HepG2 (cell line): ENCODE measurements at regions not wholly inside any gene's neighbourhood (a gene's known extent, or its start where the extent isn't known, plus 50 kb on each side); places are given as distances from the start of the nearest gene placed in this dataset.

Experiments used
- ATAC-seq: fragments of 200-7000 bp; cut with Tn5 transposase; 3 replicates; pipeline ENCODE4 v1.9.1; 2020; ENCODE audit warnings: mild to moderate bottlenecking, moderate library complexity
- BruUV-seq: library from RNA; stranded (reverse); fragments of 400-500 nt; replicated peaks from 2 replicates; lab custom pipeline; 2021; lab: Mats Ljungman, UMichigan
- CTCF ChIA-PET: fragments of 300-600 bp; formaldehyde crosslinking; extraction: SDS; loops from one replicate; lab custom pipeline; 2021; ENCODE audit warnings: low total read pairs, inconsistent platforms, low intra/inter-chr PET ratio; lab: Yijun Ruan, JAX
- POLR2A ChIA-PET: fragments of 350-600 bp; sonication (Branson Sonifier 250); formaldehyde crosslinking; loops from one replicate; lab custom pipeline; 2020; ENCODE audit warnings: antibody characterized with exemption, inconsistent platforms; lab: Yijun Ruan, JAX
- DNase-seq: peaks from one replicate; pipeline ENCODE4 v3.0.0-alpha.2; 2015; ENCODE audit warnings: low spot score
- FAIRE-seq: peaks from 3 replicates; lab custom pipeline; 2011; peaks lifted over from hg19 to GRCh38; lab: Jason Lieb, UNC
- H2AFZ ChIP-seq: one replicate; pipeline ENCODE4 v1.6.1; 2011; ENCODE audit warnings: low read length, inconsistent platforms
- H3K27ac ChIP-seq: fragments of 300-600 bp; 3 replicates; pipeline ENCODE4 v1.8.0; 2011; ENCODE audit warnings: mixed run types, mild to moderate bottlenecking, mixed read lengths, low read length, inconsistent platforms; ENCODE audit not compliant: insufficient read depth; ENCODE audit errors: extremely low read length
- H3K27me3 ChIP-seq, 2 experiments: fragments of 200-600 bp in 1 of 2; 2 replicates in 1 of 2; 3 replicates in 1 of 2; pipeline versions ENCODE4 v1.6.0 to v1.8.0; 2011; ENCODE audit warnings: low read length in 2 of 2, mild to moderate bottlenecking in 2 of 2, moderate library complexity in 2 of 2, inconsistent platforms in 1 of 2; ENCODE audit not compliant: insufficient read depth in 2 of 2, control insufficient read depth in 1 of 2
- H3K36me3 ChIP-seq, 2 experiments: fragments of 200-600 bp in 1 of 2; replicated peaks in 1 of 2; 2 replicates in 1 of 2; 3 replicates in 1 of 2; pipeline versions ENCODE4 v1.5.1 to v1.8.0; 2011; ENCODE audit warnings: low read length in 2 of 2, inconsistent platforms in 1 of 2; ENCODE audit not compliant: insufficient read depth in 2 of 2, control insufficient read depth in 1 of 2
- H3K4me1 ChIP-seq: 2 replicates; pipeline ENCODE4 v1.5.1; 2012; ENCODE audit warnings: low read length, inconsistent platforms; ENCODE audit not compliant: insufficient read depth
- H3K4me2 ChIP-seq: 2 replicates; pipeline ENCODE4 v1.6.0; 2011; ENCODE audit warnings: low read depth, low read length, inconsistent platforms
- H3K4me3 ChIP-seq, 3 experiments: fragments of 200-600 bp in 1 of 3; sonication (generic), shearing (Covaris generic) in 1 of 3; replicated peaks in 1 of 3; 2 replicates each; pipeline ENCODE4 v1.5.1; 2011 to 2016; ENCODE audit warnings: low read length in 3 of 3, inconsistent platforms in 2 of 3, low read depth in 2 of 3, mild to moderate bottlenecking in 2 of 3, control low read depth in 1 of 3, mixed read lengths in 1 of 3; ENCODE audit not compliant: insufficient read depth in 1 of 3
- H3K79me2 ChIP-seq: one replicate; pipeline ENCODE4 v1.6.1; 2011; ENCODE audit warnings: low read length, inconsistent platforms; ENCODE audit not compliant: insufficient read depth
- H3K9ac ChIP-seq: 2 replicates; pipeline ENCODE4 v1.6.0; 2011; ENCODE audit warnings: mild to moderate bottlenecking, low read depth, low read length, inconsistent platforms; ENCODE audit not compliant: insufficient read depth
- H3K9me3 ChIP-seq: 2 replicates; pipeline ENCODE4 v1.5.1; 2012; ENCODE audit warnings: mild to moderate bottlenecking, low read length
- H4K20me1 ChIP-seq: 2 replicates; pipeline ENCODE4 v1.6.0; 2011; ENCODE audit warnings: inconsistent platforms, mild to moderate bottlenecking, low read length, moderate library complexity; ENCODE audit not compliant: insufficient read depth
- CREB1 ChIP-seq, 2 experiments: fragments of 450-650 bp in 1 of 2; IDR thresholded peaks; 2 replicates each; pipeline ENCODE4 v1.6.1; 2016 to 2017; ENCODE audit warnings: control low read depth in 1 of 2, mild to moderate bottlenecking in 1 of 2, missing compliant biosample characterization in 1 of 2, missing genetic modification characterization in 1 of 2
- SPEN ChIP-seq: sonication (generic); formaldehyde crosslinking; IDR thresholded peaks from 2 replicates; pipeline ENCODE4 v1.5.1; 2020; ENCODE audit warnings: low read depth, mild to moderate bottlenecking, missing genetic modification reagents
- WGBS: methylation state at CpG from one replicate; pipeline ENCODE4 v1.1.6; 2017; ENCODE audit warnings: low lambda C conversion rate; 5-methylcytosine and 5-hydroxymethylcytosine counted together
- in situ Hi-C: cut with HindIII; loops from 2 replicates; pipeline ENCODE4 v1.10.0; 2017; ENCODE audit warnings: low pct_unique_long_range_greater_than_20kb; ENCODE audit not compliant: extremely low pct_ligation_motif_present
- intact Hi-C: fragments of 100-400 bp; cut with micrococcal nuclease; formaldehyde crosslinking; loops from one replicate; pipeline ENCODE4 v1.10.0; 2022; ENCODE audit not compliant: unreplicated experiment
- TF ChIP-seq, protein P1 (sequence below): sonication (generic); formaldehyde crosslinking; IDR thresholded peaks from 2 replicates; pipeline ENCODE4 v1.8.0; 2022; ENCODE audit warnings: mild to moderate bottlenecking, missing genetic modification reagents, moderate library complexity
- TF ChIP-seq, protein P2 (sequence below): sonication (generic); formaldehyde crosslinking; IDR thresholded peaks from 2 replicates; pipeline ENCODE4 v1.8.1; 2023; ENCODE audit warnings: missing genetic modification reagents, mild to moderate bottlenecking, borderline replicate concordance
- TF ChIP-seq, protein P3 (sequence below): sonication (generic); formaldehyde crosslinking; IDR thresholded peaks from 2 replicates; pipeline ENCODE4 v1.4.0; 2020; ENCODE audit warnings: missing genetic modification reagents
- TF ChIP-seq, protein P4 (sequence below): sonication (generic); formaldehyde crosslinking; IDR thresholded peaks from 2 replicates; pipeline ENCODE4 v1.4.0; 2020; ENCODE audit warnings: mild to moderate bottlenecking, missing genetic modification reagents

DNA sequence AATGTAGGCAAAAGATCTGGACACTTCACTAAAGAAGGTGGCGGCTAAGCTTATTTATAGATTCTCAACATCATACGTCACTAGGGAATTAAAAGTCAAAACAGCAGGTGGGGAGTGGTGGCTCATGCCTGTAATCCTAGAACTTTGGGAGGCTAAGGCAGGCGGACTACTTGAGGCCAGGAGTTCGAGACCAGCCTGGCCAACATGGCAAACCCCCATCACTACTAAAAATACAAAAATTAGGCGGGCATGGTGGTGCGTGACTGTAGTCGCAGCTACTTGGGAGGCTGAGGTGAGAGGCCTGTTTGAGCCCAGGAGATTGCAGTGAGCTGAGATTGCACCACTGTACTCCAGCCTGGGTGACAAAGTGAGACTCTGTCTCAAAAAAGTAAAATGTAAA is 74.6 kb downstream of the GPX5 start:
- WGBS, result 72% methylated on average over 7 of the region's 7 CpGs
- H2AFZ ChIP-seq, result no peak overlapping the region
- ATAC-seq (no peak), DNase-seq (no peak), FAIRE-seq (no peak)
- TF ChIP-seq, protein P1, sequence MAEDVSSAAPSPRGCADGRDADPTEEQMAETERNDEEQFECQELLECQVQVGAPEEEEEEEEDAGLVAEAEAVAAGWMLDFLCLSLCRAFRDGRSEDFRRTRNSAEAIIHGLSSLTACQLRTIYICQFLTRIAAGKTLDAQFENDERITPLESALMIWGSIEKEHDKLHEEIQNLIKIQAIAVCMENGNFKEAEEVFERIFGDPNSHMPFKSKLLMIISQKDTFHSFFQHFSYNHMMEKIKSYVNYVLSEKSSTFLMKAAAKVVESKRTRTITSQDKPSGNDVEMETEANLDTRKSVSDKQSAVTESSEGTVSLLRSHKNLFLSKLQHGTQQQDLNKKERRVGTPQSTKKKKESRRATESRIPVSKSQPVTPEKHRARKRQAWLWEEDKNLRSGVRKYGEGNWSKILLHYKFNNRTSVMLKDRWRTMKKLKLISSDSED, result no peak
- TF ChIP-seq CREB1 (IDR thresholded peaks at IDR 0.05) (0 out of 2 replicates have a peak, but pooled peaks have one; percentile 31), CREB1 (CRISPR knock-in tag; IDR thresholded peaks at IDR 0.05) (no peak)
- H3K4me2 ChIP-seq, result no peak overlapping the region
- no peak overlapping the region for H3K27ac ChIP-seq
- no peak overlapping the region for H3K9ac ChIP-seq
- ChIA-PET POLR2A (no interaction called here), CTCF (no interaction called here)
- no peaks in the 10 kb centered on the region for H3K36me3 ChIP-seq
- H3K27me3 ChIP-seq, result no peaks in the 10 kb centered on the region
- no peaks in the 10 kb centered on the region for H3K79me2 ChIP-seq
- H4K20me1 ChIP-seq, result no peaks in the 10 kb centered on the region
- no peaks in the 10 kb centered on the region for H3K9me3 ChIP-seq
- in situ Hi-C loops (no loop called here), intact Hi-C loops (no loop called here)
- peaks cover 16% of the 10 kb centered on the region for H3K4me1 ChIP-seq
- BruUV-seq, result no TSS peak
- H3K4me3 ChIP-seq, result no peak overlapping the region

DNA sequence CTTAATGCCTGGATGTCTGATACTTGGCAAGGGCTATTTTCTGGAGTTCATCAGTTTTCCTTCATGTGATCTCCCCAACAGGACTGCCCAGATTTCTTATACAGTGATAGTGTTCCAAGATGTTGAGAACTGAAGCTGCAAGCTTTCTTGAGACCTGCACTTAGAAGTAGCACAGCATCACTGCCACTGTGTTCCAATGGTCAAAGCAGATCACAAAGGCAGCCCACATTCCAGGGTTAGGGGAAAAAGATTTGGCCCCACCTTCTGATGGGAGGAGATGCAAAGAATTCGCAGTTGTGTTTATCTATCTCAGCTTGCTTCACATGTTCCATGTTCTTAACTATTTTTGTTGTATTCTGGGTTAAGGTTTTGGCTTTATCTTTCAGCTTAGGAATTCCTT is 78.2 kb downstream of the GPX5 start:
- no peak overlapping the region for H3K4me3 ChIP-seq
- ChIA-PET CTCF (no interaction called here), POLR2A (interaction anchor here (1.3 kb wide), 1 partner anchor 14 kb away, joined by 4 read pairs; no protein-coding TSS in a partner anchor)
- WGBS, result 4% methylated on average over 1 of the region's 1 CpG
- H3K36me3 ChIP-seq, result no peaks in the 10 kb centered on the region
- FAIRE-seq (no peak), DNase-seq (no peak), ATAC-seq (no peak)
- H2AFZ ChIP-seq, result no peak overlapping the region
- BruUV-seq, result no TSS peak
- in situ Hi-C loops (no loop called here), intact Hi-C loops (no loop called here)
- H3K9ac ChIP-seq, result no peak overlapping the region
- 0 out of 5 replicates have a peak, but pooled peaks cover 0 to 4% of the 10 kb centered on the region in 2 experiments for H3K27me3 ChIP-seq
- H3K4me1 ChIP-seq, result peaks cover 21% of the 10 kb centered on the region
- H3K9me3 ChIP-seq, result no peaks in the 10 kb centered on the region
- no peak overlapping the region for H3K4me2 ChIP-seq
- H3K27ac ChIP-seq, result no peak overlapping the region
- H3K79me2 ChIP-seq, result no peaks in the 10 kb centered on the region
- no peaks in the 10 kb centered on the region for H4K20me1 ChIP-seq
- no peak for TF ChIP-seq SPEN (CRISPR knock-in tag)
- TF ChIP-seq, protein P2, sequence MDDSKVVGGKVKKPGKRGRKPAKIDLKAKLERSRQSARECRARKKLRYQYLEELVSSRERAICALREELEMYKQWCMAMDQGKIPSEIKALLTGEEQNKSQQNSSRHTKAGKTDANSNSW, result no peak
- TF ChIP-seq, protein P3, sequence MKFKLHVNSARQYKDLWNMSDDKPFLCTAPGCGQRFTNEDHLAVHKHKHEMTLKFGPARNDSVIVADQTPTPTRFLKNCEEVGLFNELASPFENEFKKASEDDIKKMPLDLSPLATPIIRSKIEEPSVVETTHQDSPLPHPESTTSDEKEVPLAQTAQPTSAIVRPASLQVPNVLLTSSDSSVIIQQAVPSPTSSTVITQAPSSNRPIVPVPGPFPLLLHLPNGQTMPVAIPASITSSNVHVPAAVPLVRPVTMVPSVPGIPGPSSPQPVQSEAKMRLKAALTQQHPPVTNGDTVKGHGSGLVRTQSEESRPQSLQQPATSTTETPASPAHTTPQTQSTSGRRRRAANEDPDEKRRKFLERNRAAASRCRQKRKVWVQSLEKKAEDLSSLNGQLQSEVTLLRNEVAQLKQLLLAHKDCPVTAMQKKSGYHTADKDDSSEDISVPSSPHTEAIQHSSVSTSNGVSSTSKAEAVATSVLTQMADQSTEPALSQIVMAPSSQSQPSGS, result no peak
- TF ChIP-seq, protein P4, sequence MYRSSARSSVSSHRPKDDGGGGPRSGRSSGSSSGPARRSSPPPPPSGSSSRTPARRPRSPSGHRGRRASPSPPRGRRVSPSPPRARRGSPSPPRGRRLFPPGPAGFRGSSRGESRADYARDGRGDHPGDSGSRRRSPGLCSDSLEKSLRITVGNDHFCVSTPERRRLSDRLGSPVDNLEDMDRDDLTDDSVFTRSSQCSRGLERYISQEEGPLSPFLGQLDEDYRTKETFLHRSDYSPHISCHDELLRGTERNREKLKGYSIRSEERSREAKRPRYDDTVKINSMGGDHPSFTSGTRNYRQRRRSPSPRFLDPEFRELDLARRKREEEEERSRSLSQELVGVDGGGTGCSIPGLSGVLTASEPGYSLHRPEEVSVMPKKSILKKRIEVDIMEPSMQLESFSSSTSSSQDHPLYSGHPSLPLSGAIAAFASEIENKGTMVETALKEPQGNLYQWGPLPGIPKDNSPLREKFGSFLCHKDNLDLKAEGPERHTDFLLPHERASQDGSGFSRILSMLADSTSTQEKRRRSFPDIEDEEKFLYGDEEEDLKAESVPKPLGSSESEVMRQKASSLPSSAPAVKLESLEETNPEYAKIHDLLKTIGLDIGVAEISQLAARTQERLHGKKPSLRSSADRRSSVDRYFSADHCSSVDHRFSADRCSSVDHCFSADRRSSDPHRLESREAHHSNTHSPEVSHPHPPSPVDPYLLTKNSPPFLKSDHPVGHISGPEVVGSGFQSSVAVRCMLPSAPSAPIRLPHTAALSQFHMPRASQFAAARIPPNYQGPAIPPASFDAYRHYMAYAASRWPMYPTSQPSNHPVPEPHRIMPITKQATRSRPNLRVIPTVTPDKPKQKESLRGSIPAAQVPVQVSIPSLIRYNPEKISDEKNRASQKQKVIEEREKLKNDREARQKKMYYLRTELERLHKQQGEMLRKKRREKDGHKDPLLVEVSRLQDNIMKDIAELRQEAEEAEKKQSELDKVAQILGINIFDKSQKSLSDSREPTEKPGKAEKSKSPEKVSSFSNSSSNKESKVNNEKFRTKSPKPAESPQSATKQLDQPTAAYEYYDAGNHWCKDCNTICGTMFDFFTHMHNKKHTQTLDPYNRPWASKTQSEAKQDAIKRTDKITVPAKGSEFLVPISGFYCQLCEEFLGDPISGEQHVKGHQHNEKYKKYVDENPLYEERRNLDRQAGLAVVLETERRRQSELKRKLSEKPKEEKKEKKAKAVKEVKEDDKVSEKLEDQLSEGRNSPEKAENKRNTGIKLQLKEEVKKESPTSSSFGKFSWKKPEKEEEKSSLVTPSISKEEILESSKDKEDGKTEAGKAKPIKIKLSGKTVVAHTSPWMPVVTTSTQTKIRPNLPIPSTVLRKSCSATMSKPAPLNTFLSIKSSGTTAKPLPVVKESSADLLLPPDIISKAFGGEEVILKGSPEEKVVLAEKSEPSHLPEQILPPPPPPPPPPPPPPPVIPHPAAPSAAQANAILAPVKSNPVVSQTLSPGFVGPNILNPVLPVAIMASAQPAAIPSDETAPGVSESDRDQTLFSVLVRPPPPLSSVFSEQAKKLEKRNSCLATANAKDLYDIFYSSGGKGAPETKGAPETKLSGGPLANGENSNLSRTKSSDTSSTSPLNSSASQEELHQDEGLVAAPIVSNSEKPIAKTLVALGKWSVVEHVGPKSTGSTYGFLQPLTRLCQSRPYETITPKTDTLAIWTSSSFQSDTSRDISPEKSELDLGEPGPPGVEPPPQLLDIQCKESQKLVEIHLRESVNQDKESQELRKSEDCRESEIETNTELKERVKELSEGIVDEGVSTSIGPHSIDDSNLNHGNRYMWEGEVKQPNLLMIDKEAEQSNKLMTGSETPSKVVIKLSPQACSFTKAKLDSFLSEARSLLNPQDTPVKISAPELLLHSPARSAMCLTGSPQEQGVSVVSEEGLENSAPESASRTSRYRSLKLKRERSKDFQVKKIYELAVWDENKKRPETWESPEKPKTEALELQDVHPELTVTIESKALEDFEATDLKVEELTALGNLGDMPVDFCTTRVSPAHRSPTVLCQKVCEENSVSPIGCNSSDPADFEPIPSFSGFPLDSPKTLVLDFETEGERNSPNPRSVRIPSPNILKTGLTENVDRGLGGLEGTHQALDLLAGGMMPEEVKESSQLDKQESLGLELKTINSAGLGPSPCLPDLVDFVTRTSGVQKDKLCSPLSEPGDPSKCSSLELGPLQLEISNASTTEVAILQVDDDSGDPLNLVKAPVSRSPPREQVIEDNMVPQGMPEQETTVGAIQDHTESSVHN (CRISPR knock-in tag), result no peak
